Transverse colon (tissue), 4 donors: ENCODE measurements at regions not wholly inside any gene's neighbourhood (a gene's known extent, or its start where the extent isn't known, plus 50 kb on each side); places are given as distances from the start of the nearest gene placed in this dataset.

Experiments
- POLR2A ChIP-seq: fragments of 450-650 bp; IDR thresholded peaks from one replicate; pipeline ENCODE4 v1.6.1; 2016; ENCODE audit warnings: antibody characterized with exemption, mild to moderate bottlenecking, moderate library complexity
- POLR2AphosphoS5 ChIP-seq, 3 donors: sonication (generic); formaldehyde crosslinking; IDR thresholded peaks; one replicate each; pipeline ENCODE4 v1.6.1; 2016; ENCODE audit warnings: antibody characterized with exemption in 3 of 3
- TF ChIP-seq, protein P1 (sequence below), 5 experiments: fragments of 200-600 bp in 3 of 5; fragments of 450-650 bp in 2 of 5; sonication (generic) in 3 of 5; IDR thresholded peaks; 1 replicate in 2 of 5; 2 replicates in 3 of 5; pipeline ENCODE4 v1.5.1; 2016 to 2017; ENCODE audit warnings: antibody characterized with exemption in 5 of 5, inconsistent platforms in 3 of 5, mild to moderate bottlenecking in 2 of 5, moderate library complexity in 1 of 5

DNA sequence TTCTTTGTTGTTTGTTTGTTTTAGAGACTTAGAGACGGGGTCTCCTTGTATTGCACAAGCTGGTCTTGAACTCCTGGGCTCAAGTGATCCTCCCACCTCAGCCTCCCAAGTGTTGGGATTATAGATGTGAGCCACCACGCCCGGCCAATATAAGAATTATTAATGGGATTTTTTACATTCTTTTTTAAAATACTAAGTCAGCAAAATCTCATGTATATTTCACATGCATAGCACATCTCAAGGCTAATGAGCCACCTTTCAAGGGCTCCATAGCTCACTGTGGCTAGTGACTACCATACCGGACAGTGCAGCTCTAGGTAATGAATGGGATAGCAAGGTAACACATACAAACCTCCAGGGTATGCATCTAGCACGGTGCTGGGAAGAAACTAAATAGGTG lies 361.4 kb downstream of the SAMD5 start:
- TF ChIP-seq, protein P1, sequence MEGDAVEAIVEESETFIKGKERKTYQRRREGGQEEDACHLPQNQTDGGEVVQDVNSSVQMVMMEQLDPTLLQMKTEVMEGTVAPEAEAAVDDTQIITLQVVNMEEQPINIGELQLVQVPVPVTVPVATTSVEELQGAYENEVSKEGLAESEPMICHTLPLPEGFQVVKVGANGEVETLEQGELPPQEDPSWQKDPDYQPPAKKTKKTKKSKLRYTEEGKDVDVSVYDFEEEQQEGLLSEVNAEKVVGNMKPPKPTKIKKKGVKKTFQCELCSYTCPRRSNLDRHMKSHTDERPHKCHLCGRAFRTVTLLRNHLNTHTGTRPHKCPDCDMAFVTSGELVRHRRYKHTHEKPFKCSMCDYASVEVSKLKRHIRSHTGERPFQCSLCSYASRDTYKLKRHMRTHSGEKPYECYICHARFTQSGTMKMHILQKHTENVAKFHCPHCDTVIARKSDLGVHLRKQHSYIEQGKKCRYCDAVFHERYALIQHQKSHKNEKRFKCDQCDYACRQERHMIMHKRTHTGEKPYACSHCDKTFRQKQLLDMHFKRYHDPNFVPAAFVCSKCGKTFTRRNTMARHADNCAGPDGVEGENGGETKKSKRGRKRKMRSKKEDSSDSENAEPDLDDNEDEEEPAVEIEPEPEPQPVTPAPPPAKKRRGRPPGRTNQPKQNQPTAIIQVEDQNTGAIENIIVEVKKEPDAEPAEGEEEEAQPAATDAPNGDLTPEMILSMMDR (IDR thresholded peaks at IDR 0.05): no peak
- TF ChIP-seq POLR2A (no peak), POLR2AphosphoS5 (IDR thresholded peaks at IDR 0.05) (no peak)
